ENCODE measurements at regions not wholly inside any gene's neighbourhood (a gene's known extent, or its start where the extent isn't known, plus 50 kb on each side); places are given as distances from the start of the nearest gene placed in this dataset.

GRCh38 chr10:14468023-14468441 is 137.3 kb upstream of the FRMD4A start:
- DNase-seq, result no peak

- no peak for DNase-seq
These were observed 135.5 kb upstream of the FRMD4A start for GRCh38 chr10:14466257-14466656.

- DNase-seq, result no peak
These were observed 129.7 kb upstream of the FRMD4A start for GRCh38 chr10:14460447-14460846.

GRCh38 chr10:14459665-14460064 is 128.9 kb upstream of the FRMD4A start:
- no peak for DNase-seq

- DNase-seq, result no peak
These were observed 126.1 kb upstream of the FRMD4A start for GRCh38 chr10:14456870-14457266.

GRCh38 chr10:14456218-14456869 is 125.6 kb upstream of the FRMD4A start:
- DNase-seq, result no peak

- no peak for DNase-seq
These were observed 123.9 kb upstream of the FRMD4A start for GRCh38 chr10:14454629-14455028.

- no peak for DNase-seq
These were observed 123.5 kb upstream of the FRMD4A start for GRCh38 chr10:14454206-14454605.

- DNase-seq, result no peak
These were observed 122.9 kb upstream of the FRMD4A start for GRCh38 chr10:14453593-14453992.

- DNase-seq, result no peak
These were observed 120.6 kb upstream of the FRMD4A start for GRCh38 chr10:14451341-14451740.

- no peak for DNase-seq
These were observed 119.3 kb upstream of the FRMD4A start for GRCh38 chr10:14450041-14450491.

- no peak for DNase-seq
These were observed 118.6 kb upstream of the FRMD4A start for GRCh38 chr10:14449293-14449815.

- no peak for DNase-seq
These were observed 117.7 kb upstream of the FRMD4A start for GRCh38 chr10:14448197-14448990.

GRCh38 chr10:14447094-14447839 is 116.5 kb upstream of the FRMD4A start:
- DNase-seq, result no peak

- DNase-seq, result no peak
These were observed 108.9 kb upstream of the FRMD4A start for GRCh38 chr10:14439451-14440259.

GRCh38 chr10:14438576-14438975 is 107.9 kb upstream of the FRMD4A start:
- no peak for DNase-seq

- DNase-seq, result no peak
These were observed 107.3 kb upstream of the FRMD4A start for GRCh38 chr10:14438057-14438456.

- no peak for DNase-seq
These were observed 105.4 kb upstream of the FRMD4A start for GRCh38 chr10:14435976-14436632.

- DNase-seq, result no peak
These were observed 102.4 kb upstream of the FRMD4A start for GRCh38 chr10:14433147-14433546.

GRCh38 chr10:14431868-14432267 is 101.1 kb upstream of the FRMD4A start:
- DNase-seq, result no peak

GRCh38 chr10:14429043-14429700 is 98.4 kb upstream of the FRMD4A start:
- DNase-seq, result no peak
